H7 (cell line): ENCODE measurements at regions not wholly inside any gene's neighbourhood (a gene's known extent, or its start where the extent isn't known, plus 50 kb on each side); places are given as distances from the start of the nearest gene placed in this dataset.

Experiments
- DNase-seq: peaks from one replicate; pipeline ENCODE4 v3.0.0; 2012
- H3K27me3 ChIP-seq: 2 replicates; pipeline ENCODE4 v1.6.0; 2011; ENCODE audit warnings: mild to moderate bottlenecking, low read length; ENCODE audit not compliant: control insufficient read depth, insufficient read depth
- H3K36me3 ChIP-seq: replicated peaks from 2 replicates; pipeline ENCODE4 v1.5.1; 2011; ENCODE audit warnings: low read length; ENCODE audit not compliant: control insufficient read depth, insufficient read depth
- H3K4me3 ChIP-seq: 2 replicates; pipeline ENCODE4 v1.5.1; 2011; ENCODE audit warnings: low read depth, mild to moderate bottlenecking, control low read depth, low read length, moderate library complexity; ENCODE audit not compliant: insufficient read depth

GRCh38 chr12:93243382-93243688 lies 134.4 kb upstream of the NUDT4 start:
- no peaks in the 10 kb centered on the region; the same call in 1 of the 2 replicates for H3K27me3 ChIP-seq
- H3K4me3 ChIP-seq = no peak overlapping the region
- no peak for DNase-seq
- no peaks in the 10 kb centered on the region for H3K36me3 ChIP-seq

GRCh38 chr12:93243689-93244513 lies 133.8 kb upstream of the NUDT4 start:
- DNase-seq = no peak
- H3K4me3 ChIP-seq = no peak overlapping the region
- H3K36me3 ChIP-seq = no peaks in the 10 kb centered on the region
- H3K27me3 ChIP-seq = no peaks in the 10 kb centered on the region; the same call in 1 of the 2 replicates

GRCh38 chr12:93244514-93245077 lies 133.1 kb upstream of the NUDT4 start:
- H3K4me3 ChIP-seq = no peak overlapping the region
- no peak for DNase-seq
- H3K27me3 ChIP-seq = no peaks in the 10 kb centered on the region; the same call in 1 of the 2 replicates
- H3K36me3 ChIP-seq = no peaks in the 10 kb centered on the region

- Histone ChIP-seq H3K27me3 (no peaks in the 10 kb centered on the region; the same call in 1 of the 2 replicates), H3K4me3 (no peak overlapping the region), H3K36me3 (no peaks in the 10 kb centered on the region)
- peak; percentile 12 for DNase-seq
Measured at GRCh38 chr12:93245543-93245942, 132.2 kb upstream of the NUDT4 start.

GRCh38 chr12:93247313-93247991 lies 130.3 kb upstream of the NUDT4 start:
- no peaks in the 10 kb centered on the region for H3K36me3 ChIP-seq
- no peak for DNase-seq
- no peak overlapping the region for H3K4me3 ChIP-seq
- H3K27me3 ChIP-seq = no peaks in the 10 kb centered on the region; the same call in 1 of the 2 replicates

GRCh38 chr12:93252221-93252620 lies 125.5 kb upstream of the NUDT4 start:
- no peaks in the 10 kb centered on the region for H3K27me3 ChIP-seq
- DNase-seq = no peak
- no peak overlapping the region for H3K4me3 ChIP-seq
- H3K36me3 ChIP-seq = no peaks in the 10 kb centered on the region

GRCh38 chr12:93254911-93255310 lies 122.8 kb upstream of the NUDT4 start:
- H3K27me3 ChIP-seq = no peaks in the 10 kb centered on the region
- DNase-seq = no peak
- no peak overlapping the region for H3K4me3 ChIP-seq
- H3K36me3 ChIP-seq = no peaks in the 10 kb centered on the region

GRCh38 chr12:93256256-93256969 lies 121.3 kb upstream of the NUDT4 start:
- no peak for DNase-seq
- Histone ChIP-seq H3K36me3 (no peaks in the 10 kb centered on the region), H3K27me3 (no peaks in the 10 kb centered on the region), H3K4me3 (no peak overlapping the region)

GRCh38 chr12:93261505-93262094 lies 116.1 kb upstream of the NUDT4 start:
- DNase-seq = no peak
- no peaks in the 10 kb centered on the region for H3K36me3 ChIP-seq
- no peak overlapping the region for H3K4me3 ChIP-seq
- H3K27me3 ChIP-seq = no peaks in the 10 kb centered on the region

GRCh38 chr12:93272997-93273396 lies 104.7 kb upstream of the NUDT4 start:
- no peak overlapping the region for H3K4me3 ChIP-seq
- H3K27me3 ChIP-seq = no peaks in the 10 kb centered on the region
- no peak for DNase-seq
- H3K36me3 ChIP-seq = no peaks in the 10 kb centered on the region

GRCh38 chr12:93273834-93274564 lies 103.7 kb upstream of the NUDT4 start:
- DNase-seq = no peak
- no peaks in the 10 kb centered on the region for H3K36me3 ChIP-seq
- H3K27me3 ChIP-seq = no peaks in the 10 kb centered on the region
- H3K4me3 ChIP-seq = no peak overlapping the region

- no peak for DNase-seq
Measured at GRCh38 chr12:93274937-93275336, 102.8 kb upstream of the NUDT4 start.

GRCh38 chr12:93275589-93275988 lies 102.1 kb upstream of the NUDT4 start:
- DNase-seq = no peak
- no peak overlapping the region for H3K4me3 ChIP-seq
- no peaks in the 10 kb centered on the region for H3K27me3 ChIP-seq
- H3K36me3 ChIP-seq = no peaks in the 10 kb centered on the region

More at GRCh38 chr12:93274937-93275336, 102.8 kb upstream of the NUDT4 start:
- H3K4me3 ChIP-seq = no peak overlapping the region
- no peaks in the 10 kb centered on the region for H3K36me3 ChIP-seq
- H3K27me3 ChIP-seq = no peaks in the 10 kb centered on the region
